Left lobe of liver (tissue), 2 donors: ENCODE measurements at regions not wholly inside any gene's neighbourhood (a gene's known extent, or its start where the extent isn't known, plus 50 kb on each side); places are given as distances from the start of the nearest gene placed in this dataset.

Experiments
- ATAC-seq: fragments of 200-7000 bp; cut with Tn5 transposase; one replicate; pipeline ENCODE4 v1.9.1; 2020; ENCODE audit warnings: mild to moderate bottlenecking, moderate library complexity
- DNase-seq: peaks from one replicate; pipeline ENCODE4 v3.0.0-alpha.2; 2020; ENCODE audit warnings: low spot score
- donor health status: DM: no; HTN: no; CAD: no; lungs with moderate emphysema.
- donor health status: DM: no; HTN: yes; CAD: no.

GRCh38 chr4:129394635-129395034 is 298.7 kb downstream of the C4orf33 start:
- ATAC-seq (no peak), DNase-seq (no peak)

DNA sequence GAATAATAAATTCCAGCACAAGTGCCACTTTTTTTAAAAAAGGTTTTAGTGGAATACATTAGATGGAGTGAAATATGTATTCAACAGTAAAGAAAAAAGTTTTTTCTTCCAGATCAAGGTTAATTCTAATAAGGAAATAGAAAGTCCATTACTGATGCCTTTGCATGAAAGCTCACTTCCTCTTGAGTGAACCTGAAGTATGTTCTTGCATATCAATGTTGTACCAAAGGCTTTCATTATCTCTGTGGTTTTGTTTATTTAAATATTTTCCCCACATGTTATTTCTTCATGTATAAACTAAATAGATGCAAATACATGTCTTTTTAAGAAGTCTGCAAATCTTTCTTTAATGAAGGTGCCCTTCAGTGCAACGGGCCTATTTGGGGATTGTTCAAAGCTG is 307.9 kb downstream of the C4orf33 start:
- no peak for DNase-seq
- ATAC-seq: no peak

DNA sequence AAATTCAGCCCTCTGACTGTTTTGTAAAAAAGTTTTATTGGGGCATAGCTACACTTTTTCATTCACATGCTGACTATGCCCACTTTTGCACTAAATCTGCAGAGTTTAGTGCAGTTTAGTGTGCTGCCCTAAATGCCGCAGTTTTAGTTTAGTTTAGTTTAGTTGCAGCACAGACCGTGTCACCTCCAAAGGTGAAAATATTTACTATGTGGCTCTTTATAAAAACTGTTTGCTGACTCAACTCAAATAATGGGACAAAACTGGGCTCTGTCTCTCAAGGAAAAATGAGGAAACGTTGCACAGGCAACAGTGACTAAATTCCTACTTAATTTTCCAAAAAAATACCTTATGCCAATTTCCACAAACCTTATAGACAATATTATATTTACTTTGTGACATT is 314.2 kb downstream of the C4orf33 start:
- ATAC-seq: no peak
- DNase-seq: no peak

DNA sequence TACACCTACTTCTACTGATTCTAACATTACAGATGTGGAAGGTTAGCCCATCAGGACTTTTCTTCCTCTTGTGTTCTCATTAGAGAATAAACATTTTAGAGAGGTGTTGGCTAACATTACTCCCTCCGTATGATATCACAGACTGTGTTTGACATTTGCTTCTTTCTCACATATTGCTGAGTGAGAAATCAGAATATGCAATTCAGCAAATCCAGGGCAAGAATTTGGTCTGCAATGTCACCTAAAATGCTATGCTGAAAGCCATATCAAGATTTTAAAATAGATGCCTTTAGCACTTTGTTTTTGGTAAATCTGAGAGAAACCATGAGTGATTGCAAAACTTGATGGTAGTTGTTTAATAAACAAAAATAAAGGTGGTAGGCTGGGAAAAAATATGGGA is 319.1 kb downstream of the C4orf33 start:
- ATAC-seq (no peak), DNase-seq (no peak)

DNA sequence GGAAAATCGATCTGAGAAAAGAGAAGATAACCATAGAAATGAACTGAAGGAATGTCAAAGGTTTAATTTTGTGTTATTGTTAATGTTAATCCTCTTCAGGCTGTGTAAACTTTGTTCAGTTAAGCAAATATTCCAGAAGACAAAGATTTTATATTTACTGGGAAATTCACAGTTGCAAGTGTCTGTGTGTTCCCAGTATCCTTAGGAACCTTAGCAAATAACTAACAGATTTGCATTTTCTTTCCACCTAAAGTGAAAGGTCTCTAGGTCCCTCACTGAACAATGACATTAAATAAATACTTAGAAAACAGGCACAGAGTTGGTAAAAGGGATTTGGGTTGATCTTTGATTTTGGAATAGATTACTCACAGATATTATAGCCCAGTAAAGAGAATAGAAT is 324.7 kb downstream of the C4orf33 start:
- ATAC-seq: no peak
- no peak for DNase-seq

DNA sequence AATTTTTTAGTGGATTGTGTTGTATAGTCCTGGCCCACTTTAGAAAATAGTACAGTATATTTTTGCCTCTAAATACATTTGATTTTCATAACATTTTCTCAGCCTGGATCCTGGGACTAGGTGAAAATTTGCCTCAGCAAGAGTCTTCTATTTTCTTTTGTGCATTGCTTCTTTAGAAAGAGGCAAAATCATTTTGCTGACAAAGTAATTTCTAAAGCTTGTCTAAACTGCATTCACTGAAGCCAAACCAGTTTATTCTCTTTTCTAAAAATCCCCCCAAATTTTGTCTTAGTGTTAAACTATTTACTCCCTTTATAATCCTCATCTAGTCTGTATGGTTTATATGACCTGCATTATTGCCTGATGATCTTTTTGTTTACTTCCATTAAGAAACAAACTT is 326.3 kb downstream of the C4orf33 start:
- DNase-seq (no peak), ATAC-seq (no peak)

GRCh38 chr4:129428454-129428853 is 332.5 kb downstream of the C4orf33 start:
- DNase-seq (no peak), ATAC-seq (no peak)

GRCh38 chr4:129429581-129430320 is 333.8 kb downstream of the C4orf33 start:
- ATAC-seq (no peak), DNase-seq (no peak)

DNA sequence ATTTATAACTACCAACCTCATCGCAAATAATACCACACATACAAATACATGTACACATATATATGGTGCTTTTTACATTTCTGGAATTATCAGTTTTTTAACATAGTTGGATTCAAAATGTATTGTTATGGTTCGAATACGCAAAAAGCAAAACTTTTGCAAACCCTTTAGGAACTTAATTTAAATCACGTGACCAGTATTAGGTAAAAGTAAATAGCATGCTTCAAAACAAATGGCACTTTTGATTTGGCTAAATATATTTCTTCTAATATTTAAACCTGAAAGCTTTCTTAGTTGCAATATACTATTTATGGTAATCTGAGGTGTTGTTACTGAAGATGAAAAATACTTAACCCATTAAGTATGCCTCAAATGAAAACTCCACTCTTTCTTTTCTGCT is 341.4 kb downstream of the C4orf33 start:
- no peak for ATAC-seq
- no peak for DNase-seq

- no peak for ATAC-seq
Observed at GRCh38 chr4:129438456-129438981, 342.6 kb downstream of the C4orf33 start.

GRCh38 chr4:129446074-129446473 is 350.1 kb downstream of the C4orf33 start:
- DNase-seq (no peak), ATAC-seq (no peak)

More at GRCh38 chr4:129438456-129438981, 342.6 kb downstream of the C4orf33 start:
- no peak for DNase-seq

- no peak for DNase-seq
- ATAC-seq: no peak
Observed at GRCh38 chr4:129453524-129454200, 357.7 kb downstream of the C4orf33 start.

DNA sequence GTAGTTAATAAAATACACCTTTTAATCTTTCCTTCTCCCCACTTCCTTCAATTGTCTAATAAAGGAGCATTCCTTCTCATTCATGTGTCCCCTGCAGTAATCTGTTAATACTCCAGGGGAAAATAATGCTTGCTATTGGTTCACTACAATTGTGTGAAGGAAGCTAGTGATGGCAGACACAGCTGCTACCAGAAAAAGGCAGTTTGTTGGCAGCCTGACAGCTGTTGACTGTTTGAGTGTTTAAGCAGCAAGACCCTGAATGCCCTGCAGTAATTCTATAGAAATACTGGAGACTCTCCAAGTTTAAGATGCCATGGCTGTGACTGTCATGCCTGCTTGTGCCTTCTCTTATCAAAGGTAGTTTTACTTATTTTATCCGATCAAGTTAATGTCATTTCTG is 359.5 kb downstream of the C4orf33 start:
- ATAC-seq (no peak), DNase-seq (no peak)

DNA sequence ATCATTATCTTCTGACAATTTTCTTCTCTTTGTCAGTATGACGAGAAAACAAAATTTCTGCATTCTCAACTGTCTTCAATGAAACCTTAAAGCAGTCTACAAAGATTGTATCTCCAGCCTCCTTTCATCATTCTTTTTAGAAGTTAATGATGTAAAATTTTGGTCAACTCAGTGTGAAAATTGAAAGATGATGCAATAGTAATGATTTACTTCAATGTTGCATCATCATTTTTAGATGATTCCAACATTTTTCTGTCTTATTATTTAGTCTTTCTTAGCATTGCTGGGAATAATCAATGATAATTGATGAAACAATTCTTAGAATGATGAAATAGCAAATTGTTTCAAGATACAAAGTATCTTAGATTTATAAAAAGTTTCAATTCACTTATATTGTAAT is 372.7 kb downstream of the C4orf33 start:
- no peak for ATAC-seq
- no peak for DNase-seq

DNA sequence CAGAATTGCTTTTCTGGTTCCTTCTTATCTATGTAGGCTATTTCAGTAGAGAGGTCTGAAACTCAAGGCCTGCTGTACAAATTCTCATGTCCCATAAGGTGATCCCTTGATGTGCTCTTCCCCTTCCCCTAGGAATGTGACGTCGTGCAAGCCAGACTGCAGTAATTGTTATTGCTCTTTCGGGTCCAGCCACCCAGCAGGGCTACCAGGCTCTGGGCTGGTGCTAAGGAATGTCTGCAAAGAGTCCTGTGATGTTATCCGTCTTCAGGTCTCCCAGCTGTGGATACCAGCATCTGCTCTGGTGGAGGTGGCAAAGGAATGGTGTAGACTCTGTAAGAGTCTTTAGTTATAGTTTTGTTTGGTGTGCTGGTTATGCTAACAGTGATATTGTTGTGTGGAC is 378.7 kb downstream of the C4orf33 start:
- DNase-seq: no peak
- no peak for ATAC-seq

- ATAC-seq (no peak), DNase-seq (no peak)
Observed at GRCh38 chr4:129481107-129481506, 385.2 kb downstream of the C4orf33 start.

GRCh38 chr4:129488427-129488826 is 392.5 kb downstream of the C4orf33 start:
- DNase-seq (no peak), ATAC-seq (no peak)

- DNase-seq (no peak), ATAC-seq (no peak)
Observed at GRCh38 chr4:129490516-129490915, 394.6 kb downstream of the C4orf33 start.

DNA sequence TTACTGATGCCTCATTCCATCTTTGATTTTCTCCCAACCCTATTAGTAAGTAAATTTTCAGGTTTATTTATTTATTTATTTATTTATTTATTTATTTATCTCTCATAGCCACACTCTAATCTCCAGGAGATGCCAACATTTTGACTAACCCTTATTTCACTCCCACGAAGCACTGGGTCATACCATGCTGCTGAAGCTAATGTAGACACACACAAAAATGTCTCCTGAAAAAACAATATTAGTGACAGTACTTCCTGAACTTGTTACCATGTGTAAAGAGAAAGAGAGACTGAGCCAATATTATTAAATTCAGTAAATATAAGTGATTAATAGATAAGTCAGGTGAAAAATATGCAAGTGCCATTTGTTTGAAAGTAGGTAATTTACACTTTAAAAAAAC is 402.7 kb downstream of the C4orf33 start:
- ATAC-seq: no peak
- no peak for DNase-seq

- no peak for ATAC-seq
Observed at GRCh38 chr4:129514852-129515251, 418.9 kb downstream of the C4orf33 start.

DNA sequence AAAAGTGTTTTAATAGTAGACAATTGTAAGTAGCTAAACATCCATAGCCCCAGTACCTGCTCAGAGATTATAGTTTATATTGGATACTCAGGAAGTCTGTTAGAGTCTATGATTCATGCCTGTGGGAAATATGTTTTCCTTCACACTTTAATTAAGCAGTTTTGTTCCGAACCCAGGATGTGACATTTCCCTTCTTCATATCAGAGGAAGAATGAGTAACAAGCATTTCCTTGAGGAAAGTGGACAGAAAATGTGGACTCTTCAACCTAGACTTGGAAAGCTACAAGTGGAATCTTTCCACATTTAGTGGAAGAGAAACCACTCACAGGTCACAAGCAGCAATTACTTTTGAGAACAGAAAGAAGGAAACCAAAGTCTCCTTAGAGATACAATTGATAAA is 419.4 kb downstream of the C4orf33 start:
- no peak for ATAC-seq
- DNase-seq: no peak

More at GRCh38 chr4:129514852-129515251, 418.9 kb downstream of the C4orf33 start:
- DNase-seq: no peak

DNA sequence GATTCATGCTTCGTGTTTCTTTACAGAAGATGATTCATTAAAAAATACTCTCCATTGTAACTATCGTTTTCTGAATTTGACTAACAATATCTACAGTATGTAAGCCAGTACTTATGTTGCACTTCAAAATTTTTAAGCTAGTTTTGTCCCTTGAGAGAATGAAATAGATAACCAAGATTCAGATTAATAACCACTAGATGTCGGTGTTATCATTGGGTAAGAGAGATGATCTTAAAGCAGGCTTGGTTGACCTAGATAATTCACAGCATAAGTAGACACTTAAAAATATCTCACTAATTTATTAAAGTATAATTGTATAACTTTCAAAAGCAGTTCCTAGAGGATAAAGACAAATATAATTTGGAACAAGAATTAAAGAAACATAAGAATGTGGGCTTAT is 430.9 kb downstream of the C4orf33 start:
- DNase-seq (no peak), ATAC-seq (peak; percentile 67)
